SK-N-MC (cell line): ENCODE measurements at regions not wholly inside any gene's neighbourhood (a gene's known extent, or its start where the extent isn't known, plus 50 kb on each side); places are given as distances from the start of the nearest gene placed in this dataset.

Experiments
- EZH2 ChIP-seq: fragments of 200-600 bp; sonication (generic); IDR thresholded peaks from one replicate; pipeline ENCODE4 v1.6.1; 2017; ENCODE audit warnings: antibody characterized with exemption
- FOXP2 ChIP-seq: optimal IDR thresholded peaks from 2 replicates; pipeline ENCODE3; 2011; ENCODE audit warnings: mild to moderate bottlenecking, moderate library complexity; ENCODE audit not compliant: insufficient read depth; ENCODE audit errors: extremely low read length, control extremely low read depth
- POLR2AphosphoS5 ChIP-seq: IDR thresholded peaks from 2 replicates; pipeline ENCODE4 v1.6.1; 2012; ENCODE audit warnings: mild to moderate bottlenecking, low read depth, low read length, borderline replicate concordance

DNA sequence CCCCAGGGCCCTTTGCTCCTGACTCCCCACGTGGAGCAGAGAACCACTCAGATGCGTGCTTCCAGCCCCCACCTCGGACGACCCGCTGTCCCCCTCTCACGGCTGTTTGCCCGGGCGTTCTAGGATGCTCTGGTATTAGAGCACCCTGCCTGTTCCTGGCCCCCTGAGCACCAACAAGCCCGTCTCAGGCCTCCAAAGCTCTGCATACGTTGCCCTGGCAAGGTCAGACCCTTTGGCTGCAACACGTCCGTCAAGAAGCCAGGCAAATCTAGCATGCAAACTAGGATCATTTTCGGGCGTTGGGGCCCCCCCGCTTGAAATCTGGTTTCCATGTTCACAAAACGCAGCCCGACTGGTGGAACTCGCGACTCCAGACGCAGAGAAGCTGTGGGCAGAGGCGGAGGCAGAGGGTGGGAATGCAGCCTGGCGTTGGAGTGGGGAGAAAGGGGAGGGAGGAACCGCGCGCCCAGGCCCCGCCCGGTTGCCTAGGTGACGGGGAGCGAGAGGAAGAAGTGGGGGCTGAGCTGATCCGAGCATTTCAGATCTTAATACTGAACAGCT, 86.2 kb upstream of the PIAS1 start:
- peak; percentile 78 for TF ChIP-seq POLR2AphosphoS5
- no peak for TF ChIP-seq EZH2
- TF ChIP-seq FOXP2: peak; percentile 8
